GM21360 (cell line): ENCODE measurements at regions not wholly inside any gene's neighbourhood (a gene's known extent, or its start where the extent isn't known, plus 50 kb on each side); places are given as distances from the start of the nearest gene placed in this dataset.
"Not testable (repeated sequence)": the region's sequence is repeated elsewhere in the genome, so short reads cannot be mapped to it uniquely, and the experiment has no call there.

Experiments
- ATAC-seq: cut with Tn5 transposase; IDR thresholded peaks from one replicate; pipeline ENCODE4 v1.9.1; 2021; ENCODE audit warnings: mild to moderate bottlenecking, moderate library complexity; ENCODE audit not compliant: unreplicated experiment

- no peak for ATAC-seq
These were observed 57.8 kb upstream of the CACNA2D1 start for GRCh38 chr7:82501346-82501745.

GRCh38 chr7:82499546-82499945, 56.0 kb upstream of the CACNA2D1 start:
- not testable (repeated sequence) for ATAC-seq

- no peak for ATAC-seq
These were observed 50.8 kb upstream of the CACNA2D1 start for GRCh38 chr7:82494420-82494819.
